ENCODE measurements at regions not wholly inside any gene's neighbourhood (a gene's known extent, or its start where the extent isn't known, plus 50 kb on each side); places are given as distances from the start of the nearest gene placed in this dataset.

DNA sequence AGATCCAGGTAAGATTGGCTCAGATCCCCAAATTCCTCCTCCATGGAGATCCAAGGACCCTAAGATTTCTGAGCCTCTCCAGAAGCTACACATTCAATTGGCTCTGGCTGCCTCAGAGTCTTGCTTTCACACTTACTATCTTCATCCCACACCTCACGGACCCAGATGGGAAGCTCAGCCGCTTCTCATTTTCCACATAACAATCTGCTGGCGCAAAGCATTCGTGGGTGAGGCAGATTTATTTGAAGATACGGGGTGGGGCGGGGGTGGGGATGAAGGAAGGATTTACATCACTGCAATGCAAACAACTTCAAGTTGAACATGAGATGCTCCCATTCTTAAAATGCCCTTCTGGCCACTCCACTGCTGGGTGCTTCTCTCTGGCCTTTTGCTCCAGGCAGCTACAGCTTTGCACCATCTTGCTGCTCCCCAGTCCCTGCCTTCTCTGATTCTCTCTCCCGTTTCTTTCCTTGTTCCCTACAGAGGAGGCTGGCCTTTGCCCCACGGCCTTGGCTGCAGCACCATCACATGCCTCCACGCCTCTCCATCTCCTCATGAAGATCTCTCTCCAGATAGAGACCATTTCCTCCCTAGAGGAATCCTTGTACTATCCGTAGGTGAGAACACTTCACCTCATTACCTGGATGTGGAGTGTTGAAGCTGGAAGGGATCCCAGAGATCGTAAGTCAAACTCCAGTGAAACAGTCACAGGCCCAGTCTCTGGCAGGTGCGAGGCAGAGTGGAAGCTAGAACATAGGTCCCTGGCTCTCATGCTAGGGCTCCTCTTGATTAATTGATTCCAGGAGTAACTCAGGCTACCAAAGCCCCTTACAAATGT, 175.9 kb downstream of the RPLP1 start:
- no peak for DNase-seq

DNA sequence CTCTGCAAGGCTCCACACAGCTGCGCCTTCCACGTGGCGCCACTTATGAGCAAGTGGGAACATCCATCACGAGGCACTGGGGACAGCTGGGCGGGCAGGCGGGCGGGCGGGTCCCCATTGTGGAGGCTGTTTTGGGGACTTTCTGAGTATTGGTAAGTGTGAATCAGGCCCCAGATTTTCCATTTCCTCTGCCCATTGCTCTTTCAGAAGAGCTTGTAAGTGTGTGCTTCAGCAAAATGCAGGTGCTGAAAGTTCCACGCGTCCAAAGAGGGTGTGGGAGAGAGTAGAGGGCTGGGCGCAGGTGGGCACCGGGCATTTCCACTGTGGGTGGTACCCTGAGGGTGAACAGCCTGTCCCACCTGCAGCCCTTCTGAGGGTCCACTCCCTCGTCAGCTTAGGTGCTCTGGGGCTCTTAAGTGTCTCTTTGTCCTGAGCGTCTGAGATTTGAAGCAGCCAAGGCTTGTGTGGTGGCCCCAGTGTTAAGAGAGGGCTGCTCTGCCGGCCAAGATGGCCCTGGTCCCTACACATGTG, 177.1 kb downstream of the RPLP1 start:
- DNase-seq = no peak

DNA sequence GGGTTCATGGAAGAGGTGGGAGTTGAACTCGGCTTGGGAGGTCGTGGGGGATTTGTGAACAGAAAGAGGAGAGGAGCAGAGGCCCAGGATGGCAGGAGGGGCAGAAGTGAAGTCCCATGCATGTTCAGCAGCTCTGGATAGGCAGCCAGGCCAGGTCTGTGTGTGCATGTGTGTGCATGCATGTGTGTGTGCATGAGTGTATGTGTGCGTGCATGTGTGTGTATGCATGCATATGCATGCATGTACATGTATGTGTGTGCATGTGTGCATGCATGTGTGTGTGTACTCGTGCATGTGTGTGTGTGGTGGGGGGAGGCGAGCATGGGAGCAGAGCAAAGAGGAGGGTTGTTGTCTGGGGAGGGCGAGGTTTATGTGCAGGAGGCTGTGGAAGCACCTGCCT, 178.4 kb downstream of the RPLP1 start:
- DNase-seq = no peak

DNA sequence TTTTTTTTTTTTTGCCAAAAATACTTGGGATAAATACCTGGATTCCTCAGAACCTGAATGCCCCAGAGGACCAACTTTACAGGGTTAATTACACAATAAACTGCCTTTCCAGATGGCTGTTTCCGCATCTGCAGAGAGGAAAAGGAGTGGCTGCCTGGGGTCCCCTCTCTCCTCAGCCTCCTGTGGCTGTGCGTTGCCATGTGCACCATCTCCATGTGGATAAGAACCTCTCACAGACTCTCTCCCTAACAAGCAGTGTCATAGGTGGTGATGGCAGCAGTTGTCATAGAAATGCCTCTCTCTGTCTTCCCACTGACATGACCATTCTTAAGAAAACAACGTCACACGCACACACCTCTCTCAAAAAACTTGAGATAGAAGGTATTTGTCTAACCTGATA, 179.4 kb downstream of the RPLP1 start:
- no peak for DNase-seq

DNA sequence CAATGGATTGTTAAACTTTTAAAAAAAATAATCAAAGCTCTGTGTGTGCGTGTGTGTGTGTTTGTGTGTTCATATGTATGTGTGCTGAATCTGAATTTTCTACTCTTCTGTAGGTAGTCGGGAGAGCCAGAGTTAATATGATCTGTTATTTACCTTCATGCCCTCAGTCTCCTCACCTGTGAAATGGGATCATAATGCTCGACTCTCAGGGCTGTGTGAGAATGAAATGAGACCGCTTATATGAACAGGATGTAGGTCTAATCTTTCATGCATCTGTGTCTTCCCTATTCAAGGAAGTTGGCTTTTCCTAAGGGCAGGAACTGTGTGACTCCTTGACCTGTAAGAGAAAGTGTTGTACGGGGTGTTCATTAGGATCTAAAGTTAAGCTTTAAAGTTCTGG, 182.2 kb downstream of the RPLP1 start:
- no peak for DNase-seq

DNA sequence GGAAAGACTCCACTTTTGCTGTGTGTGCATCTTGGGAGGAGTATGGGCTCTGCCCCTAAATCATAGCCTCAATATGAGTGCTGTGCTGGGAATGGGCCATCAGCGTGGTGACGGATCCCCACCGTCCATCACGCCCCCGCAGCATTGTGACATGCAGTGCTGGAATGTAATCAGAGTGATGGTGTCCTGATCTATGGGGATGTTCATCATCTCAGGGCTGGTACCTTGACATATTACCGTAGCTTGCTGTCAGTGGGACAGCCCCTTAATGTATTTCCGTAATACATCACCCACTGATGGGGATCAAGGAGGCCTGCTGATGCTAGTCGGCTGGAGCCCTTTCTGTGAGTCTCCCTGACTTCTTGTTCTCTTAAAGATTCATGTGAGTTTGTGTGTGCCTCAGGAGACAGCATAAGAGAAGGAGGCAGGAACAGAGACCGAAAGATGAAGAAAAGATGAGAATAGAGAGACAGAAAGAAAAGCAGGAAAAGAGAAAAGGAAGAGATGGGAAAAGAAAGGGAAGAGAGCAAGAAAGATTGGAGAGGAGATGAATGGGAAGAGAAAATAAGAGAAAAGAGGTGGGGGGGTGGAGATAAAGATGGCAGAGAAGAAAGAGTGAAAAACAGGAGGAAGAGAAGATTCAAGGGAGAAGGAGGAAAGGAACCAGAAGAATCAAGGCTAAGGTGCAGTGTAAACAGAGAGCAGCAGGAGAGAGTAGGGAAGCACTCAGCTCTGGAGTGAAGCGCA, 183.7 kb downstream of the RPLP1 start:
- no peak for DNase-seq

DNA sequence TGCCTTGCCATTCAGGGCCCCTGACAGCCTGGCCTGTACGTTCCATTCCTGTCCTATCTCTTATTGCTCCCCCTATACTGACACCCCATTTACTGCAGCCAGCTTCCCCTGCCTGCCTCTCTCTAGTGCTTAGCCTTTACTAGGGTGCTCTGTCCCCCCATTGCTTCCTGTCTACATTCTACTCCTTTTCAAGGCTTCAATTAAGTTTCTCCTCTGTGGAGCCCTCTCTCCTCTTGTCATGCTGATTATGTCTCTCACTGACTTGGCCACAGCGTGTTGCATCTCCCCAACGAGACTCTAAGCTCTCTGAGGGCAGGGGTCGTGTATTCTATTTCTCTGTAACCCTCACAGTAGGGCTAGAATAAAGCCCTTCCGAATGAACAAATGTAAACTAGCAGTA, 185.2 kb downstream of the RPLP1 start:
- DNase-seq = no peak

DNA sequence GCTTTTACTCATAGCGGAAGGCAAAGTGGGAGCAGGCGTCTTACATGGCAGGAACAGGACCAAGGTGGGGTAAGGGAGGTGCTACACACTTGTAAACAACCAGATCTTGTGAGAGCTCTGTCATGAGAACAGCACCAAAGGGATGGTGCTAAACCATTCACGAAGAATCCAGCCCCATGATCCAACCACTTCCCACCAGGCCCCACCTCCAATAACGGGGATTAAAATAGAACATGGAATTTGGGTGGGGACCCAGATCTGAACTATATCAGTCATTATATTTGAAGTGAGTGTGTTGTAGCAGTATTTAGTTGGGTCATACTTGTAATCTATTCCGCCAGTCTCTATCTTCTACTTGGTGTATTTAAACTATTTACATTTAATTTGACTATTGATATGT, 190.9 kb downstream of the RPLP1 start:
- DNase-seq = no peak

DNA sequence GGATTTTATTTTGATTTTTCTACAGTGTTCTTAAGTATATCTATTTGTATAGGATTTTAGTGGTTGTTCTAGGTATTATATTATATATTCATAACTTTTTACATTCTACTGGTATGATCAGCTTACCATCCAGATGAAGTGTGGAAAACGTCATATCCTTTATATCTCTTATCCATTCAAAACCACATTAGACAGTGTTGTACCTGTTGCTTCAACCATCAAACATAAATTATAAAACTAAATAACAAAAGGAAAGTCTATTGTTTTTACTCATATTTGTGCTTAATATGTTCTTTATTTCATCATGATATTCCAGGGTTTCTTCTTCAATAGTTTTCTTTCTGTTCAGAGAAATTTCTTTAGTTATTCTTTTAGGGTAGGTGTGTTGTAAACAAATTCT, 191.4 kb downstream of the RPLP1 start:
- no peak for DNase-seq

DNA sequence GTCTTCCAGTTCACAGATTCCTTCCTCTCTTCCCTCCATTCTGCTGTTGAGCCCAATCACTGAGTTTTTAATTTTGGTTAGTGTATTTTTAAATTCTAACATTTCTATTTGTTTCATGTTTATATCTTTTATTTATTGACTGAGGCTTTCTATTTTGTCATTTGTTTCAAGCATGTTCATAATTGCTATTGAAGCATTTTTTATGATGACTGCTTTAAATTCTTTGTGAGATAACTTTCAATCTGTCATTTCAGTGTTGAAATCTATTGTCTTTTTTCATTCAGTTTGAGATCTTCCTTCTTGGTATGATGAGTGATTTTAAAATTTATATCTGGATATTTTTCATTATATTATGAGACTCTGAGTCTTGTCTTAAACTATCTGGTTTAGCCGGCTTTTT, 192.3 kb downstream of the RPLP1 start:
- DNase-seq = no peak

DNA sequence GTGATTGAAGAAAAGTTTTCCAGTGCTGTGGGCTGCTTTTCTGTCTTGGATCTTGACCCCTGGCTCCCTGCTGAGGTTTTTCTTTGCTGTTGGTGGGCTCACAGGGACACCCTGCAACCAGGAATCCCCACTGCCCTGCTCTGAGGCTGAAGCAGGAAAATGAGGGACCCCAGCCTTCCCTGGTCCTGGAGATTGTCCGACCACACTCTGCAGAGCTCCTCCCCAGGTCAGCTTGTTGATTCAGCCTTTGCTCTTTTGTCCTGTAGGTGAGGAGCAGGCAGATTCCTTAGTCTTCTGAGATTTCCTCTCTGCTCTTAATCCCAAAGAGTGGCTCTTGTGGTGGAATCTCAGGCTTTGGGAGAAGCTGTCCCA, 194.5 kb downstream of the RPLP1 start:
- no peak for DNase-seq

DNA sequence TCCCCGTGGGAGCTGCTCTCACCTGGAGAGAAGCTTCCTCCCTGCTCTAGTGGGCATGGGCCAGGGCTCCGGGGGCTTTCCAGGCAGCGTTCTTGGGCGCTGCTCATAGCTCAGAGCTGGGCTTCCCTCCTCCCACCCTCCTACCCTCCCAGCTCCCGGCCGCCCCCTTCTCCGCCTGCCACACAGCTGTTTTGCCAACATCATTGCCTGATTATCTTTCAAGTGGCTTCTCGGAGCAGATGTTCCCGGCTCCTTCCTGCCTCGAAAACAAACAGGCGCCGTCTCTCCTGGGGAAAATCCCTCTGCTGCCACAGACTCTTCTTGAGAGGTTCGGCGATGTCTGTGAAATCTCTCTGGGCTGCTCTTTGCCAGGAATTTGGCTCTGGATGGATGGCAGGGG, 195.6 kb downstream of the RPLP1 start:
- no peak for DNase-seq

DNA sequence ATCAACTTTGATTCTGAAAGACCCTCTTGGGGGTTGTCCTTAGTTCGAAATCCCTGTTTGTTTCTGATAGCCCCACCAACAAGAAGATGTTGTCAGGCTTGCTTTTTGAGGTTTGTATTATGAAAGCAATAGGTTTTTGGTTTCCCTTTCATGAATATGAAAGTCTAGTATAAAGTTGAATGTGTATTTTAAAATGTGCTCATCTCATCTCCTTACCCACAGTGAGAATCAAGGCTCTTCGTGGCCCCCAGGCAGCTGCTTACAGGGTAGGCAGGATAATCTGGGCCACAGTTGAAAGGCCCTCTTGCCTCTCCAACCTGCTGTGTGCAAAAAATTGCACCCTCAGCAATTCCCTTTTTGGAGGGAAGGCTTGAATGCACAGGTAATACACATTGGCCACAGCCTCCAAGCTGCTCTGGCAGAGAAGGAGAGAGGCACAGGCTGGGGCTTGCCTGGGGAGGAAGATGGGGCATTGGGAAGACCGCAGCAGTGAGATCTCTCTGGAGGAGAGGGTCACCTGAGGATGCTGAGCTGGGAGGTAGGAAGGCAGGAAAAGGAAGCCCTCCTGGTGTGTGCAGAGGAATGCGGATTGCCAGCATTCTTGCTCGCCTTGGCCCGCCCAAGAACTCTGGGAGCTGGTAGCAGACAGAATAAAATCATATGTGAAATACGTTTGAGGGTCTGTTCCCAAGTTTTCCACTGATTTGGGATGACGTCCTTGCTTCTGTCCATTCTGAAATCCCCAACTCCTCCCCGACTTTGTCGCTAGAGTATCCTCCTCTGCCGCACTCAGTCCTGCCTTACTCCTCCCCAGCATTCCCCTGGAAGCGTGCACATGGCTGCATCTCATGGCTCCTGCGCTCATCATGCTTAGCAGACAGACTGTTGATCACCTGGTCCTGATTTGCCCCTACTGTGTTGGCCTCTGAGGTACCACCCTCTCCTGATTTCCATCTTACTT, 196.4 kb downstream of the RPLP1 start:
- no peak for DNase-seq

DNA sequence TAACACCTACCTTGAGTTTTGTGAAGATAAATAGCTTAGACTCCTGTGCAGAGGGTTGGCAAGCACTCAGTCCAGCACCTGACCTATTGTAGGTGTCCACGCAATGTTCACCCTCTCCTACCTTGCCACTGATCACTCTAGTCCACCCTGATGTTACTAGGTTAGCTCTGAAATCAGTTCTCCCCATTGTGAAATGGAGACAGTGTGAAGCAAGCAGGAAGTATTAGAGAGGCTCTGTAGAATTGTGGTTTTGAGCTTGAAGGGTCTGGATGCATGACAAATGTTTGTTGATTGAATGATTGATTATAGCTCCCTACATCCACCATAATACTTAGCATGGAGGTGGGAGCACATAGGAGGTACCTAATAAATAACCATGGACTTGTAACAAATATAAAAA, 199.7 kb downstream of the RPLP1 start:
- DNase-seq = no peak

DNA sequence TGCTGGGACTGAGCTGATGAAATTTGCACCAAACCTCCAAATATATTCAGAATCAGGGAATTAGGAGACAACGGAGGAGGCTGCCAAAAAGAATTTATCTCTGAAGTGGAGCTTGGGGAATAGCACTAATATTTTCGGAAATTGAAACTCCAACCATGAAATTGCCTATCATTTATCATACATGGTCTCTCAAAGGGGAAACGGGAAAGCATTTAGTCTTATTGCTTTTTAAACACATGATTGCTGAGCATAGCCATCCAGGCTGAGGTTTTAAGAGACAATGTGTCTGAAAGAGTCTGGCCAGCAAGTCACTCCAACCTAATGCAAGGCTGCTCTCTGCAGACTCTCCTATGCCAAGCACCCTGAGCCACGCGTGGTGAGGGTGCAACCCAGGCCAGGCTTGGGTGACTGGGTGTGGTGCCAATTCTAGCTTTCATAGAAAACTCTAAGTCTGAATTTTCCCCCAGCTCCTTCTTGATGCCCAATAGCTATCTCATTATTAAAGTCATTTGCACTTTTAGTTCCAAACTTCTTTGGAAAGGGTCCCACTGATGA, 200.2 kb downstream of the RPLP1 start:
- DNase-seq = no peak

DNA sequence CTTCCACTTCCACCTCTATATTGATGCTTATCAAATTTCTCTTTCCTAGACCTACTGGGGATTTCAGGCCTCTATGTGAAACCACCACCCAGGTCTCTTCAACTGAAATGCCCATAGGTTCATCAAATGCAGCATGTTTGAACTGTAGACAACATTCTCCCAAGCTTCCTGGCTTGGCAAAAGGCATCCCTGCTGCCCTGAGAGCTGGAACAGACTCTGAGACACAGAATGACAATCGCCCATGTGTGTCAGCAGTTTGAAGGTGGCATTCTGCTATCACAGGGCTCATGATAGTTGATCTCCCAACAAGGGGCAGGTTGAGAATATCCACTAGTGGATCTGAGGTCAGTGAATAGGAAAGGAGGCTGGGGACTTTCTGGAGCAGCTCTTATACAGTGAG, 200.7 kb downstream of the RPLP1 start:
- DNase-seq = no peak

DNA sequence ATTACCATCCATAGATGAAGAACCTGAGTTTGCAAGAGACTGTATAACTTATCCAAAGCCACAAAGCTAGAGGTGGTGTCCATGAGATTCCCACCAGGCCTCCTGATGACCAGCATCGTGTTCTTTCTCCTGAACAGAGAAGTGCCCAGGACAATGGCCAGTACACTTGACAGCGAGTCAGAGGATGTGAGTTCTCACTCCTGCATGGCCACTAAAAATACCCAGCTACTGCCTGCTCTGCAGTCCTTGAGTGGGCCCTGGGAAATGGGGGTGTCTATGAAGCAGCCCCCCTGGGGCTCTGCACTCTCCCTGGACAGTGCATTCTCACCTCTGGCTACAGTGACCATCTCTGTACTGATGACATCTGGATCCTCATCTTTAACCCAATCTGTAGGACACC, 201.2 kb downstream of the RPLP1 start:
- DNase-seq = no peak

DNA sequence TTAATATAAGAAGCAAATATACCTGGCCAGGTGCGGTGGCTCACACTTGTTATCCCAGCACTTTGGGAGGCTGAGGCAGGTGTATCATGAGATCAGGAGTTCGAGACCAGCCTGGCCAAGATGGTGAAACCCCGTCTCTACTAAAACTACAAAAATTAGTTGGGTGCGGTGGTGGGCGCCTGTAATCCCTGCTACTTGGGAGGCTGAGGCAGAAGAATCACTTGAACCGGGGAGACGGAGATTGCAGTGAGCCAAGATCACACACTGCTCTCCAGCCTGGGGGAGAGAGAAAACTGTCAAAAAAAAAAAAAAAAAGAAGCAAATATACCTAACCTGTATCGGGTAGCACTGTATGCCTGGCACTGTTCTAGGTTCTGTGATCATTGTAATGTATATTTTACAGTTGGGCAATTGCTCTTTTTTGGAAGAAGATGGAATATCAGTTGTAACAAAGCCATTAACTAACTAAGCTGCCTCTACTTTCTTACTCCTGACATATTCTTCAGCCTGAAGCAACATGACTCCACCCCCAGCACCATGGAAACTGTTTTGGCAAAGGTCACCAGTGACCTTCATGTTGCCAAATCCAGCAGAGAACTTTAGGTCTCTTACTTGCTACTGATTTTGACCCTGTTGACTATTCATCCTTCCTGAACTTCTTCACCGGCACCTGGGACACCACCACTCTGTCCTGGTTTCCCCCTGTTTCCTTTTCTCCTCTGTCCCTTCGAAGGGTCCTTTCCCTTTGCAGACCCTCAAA, 203.8 kb downstream of the RPLP1 start:
- DNase-seq = no peak

DNA sequence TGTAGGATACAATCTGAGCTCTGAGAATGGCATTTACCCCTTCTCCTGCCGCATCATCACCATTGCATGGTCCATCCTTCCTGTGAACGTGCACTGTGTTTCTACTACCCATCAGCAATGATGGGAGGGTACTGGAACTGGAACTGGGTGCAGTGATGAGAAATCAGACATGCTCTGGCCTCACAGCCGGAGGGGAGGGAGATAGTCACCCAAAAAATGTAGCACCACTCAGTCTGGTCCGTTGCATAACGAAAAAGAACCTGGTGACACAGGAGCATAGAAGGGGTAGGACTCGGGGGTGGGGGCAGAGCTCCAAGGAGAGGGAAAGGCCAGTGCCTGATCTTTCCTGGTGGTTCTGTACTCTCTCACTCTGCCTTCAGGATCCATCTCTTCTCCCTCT, 205.0 kb downstream of the RPLP1 start:
- DNase-seq = no peak

DNA sequence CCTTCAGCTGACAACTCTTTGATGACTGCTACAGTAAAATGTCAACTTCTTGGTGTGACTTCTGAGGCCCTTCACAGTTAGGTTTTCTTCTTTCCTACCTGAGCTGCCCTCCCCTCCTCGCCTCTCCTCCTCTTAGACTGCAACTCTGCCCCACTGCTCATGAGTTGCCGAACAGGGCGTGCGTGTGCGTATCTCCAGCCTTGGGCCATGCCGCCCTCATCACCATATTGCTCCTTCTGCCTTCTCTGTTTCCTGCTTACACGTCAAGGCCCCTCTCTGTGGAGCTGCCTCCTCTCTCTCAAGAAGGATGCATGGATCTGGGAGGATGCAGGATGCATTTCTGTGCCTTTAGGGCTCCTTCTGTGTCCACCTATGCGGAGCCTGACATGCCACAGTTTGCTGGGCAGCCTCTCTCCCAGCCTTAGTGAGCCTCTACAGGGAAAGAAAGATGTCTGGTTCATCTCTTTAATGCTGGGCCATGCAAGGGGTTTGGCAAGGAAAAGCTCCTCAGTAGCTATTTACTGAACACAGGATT, 205.9 kb downstream of the RPLP1 start:
- no peak for DNase-seq

DNA sequence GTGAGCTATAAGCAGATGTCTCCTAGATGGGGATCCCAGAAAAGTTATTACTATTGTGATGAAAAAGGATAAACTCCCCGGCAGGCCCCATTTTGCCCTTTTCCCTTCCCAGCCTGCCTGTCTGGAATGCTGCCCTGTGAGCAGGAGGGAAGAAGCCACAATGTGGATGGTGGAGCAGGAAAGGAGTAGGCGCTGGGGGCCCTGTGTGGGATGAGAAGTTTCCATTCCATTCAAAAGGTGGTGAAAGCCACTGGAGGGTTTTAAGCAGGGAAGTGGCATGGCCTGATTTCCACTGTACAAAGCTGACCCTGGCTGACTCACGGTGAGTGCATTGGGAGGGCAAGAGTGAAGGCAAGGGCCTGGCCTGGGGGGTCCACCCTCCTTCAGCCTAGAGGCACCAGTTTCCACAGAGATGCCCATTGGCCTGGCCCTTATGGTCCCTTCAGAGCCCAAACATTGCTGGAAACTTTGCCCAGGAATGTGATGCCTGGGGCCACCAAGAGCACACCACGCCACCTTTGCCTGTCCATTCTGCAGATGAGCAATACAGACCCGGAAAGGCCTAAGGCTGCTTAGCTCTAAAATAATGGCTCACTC, 206.9 kb downstream of the RPLP1 start:
- DNase-seq = no peak

Measured in NCI-H1436 treated with DMSO at 0.1 percent for 48 hours (cell line).